CD4-positive, alpha-beta T cell treated with Interleukin-21 for 1 hour (primary cell): ENCODE measurements at regions not wholly inside any gene's neighbourhood (a gene's known extent, or its start where the extent isn't known, plus 50 kb on each side); places are given as distances from the start of the nearest gene placed in this dataset.

Source experiments
- DNase-seq: peaks from one replicate; pipeline ENCODE4 v3.0.0-alpha.2; 2020

- no peak for DNase-seq
Measured at GRCh38 chr22:34943830-34944229, 122.1 kb upstream of the ISX start.

DNA sequence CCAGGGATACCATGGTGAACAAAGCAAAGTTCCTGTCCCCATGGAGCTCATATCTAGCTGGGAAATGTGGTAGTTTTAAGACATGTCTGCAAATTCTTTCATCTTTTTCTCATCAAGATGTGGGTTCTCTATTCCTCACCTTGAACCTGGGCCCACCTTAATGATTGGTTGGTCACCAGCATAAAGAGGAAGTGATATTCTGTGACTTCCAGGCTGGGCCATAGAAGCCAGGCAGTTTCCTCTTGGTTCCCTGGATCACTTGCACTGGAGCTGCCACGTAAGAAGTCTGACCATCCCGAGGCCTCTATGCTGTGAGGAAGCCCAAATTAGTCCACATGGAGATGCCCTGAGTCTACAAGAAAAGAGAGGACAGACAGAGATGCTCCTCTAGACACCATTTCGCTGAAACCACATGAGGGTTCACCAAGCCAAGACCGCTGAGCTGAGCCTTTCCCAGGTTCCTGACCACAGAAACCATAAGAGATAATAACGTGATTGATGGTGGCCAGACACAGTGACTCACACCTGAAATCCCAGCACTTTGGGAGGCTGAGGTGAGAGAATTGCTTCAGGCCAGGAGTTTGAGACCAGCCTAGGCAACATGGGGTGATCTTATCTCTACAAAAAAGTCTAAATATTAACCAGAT lies 119.5 kb upstream of the ISX start:
- no peak for DNase-seq

DNA sequence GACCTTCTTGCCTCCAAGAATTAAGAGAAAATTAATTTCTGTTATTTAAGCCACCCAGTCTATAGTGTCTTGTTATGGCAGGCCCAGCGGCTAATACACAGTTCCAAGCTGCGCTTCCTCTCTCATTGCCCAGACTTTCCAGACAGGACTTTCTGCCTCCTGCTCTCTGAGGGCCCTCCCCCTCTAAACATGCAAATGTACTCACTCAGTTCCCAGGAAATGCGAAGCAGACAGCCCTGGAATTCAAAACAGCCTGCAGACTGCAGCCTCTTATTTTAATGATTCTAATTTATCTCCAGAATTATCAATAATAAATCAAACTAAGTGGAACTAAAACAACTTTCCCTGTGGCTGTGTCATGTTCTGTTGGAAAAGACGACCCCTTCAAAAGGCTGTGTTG lies 115.5 kb upstream of the ISX start:
- DNase-seq = no peak

GRCh38 chr22:34951212-34951611 lies 114.7 kb upstream of the ISX start:
- no peak for DNase-seq

DNA sequence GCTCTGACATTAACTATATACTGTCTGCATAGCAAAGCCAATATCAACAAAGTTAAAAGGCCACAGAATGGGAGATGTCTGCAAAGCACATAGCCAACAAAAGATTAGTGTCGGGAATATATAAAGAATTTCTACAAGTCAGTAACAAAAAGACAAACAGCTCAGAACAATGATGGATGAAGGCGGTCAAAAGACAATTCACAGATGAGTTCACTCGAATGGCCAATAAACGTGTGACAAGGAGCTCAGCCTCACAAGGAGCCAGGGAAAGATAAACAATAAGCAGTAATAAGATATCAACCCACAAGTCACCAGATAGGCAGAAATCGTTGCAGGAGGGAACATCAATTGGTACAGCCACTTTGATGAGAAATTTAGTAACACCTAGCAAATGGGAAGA lies 106.0 kb upstream of the ISX start:
- DNase-seq = no peak

GRCh38 chr22:34966980-34967565 lies 98.9 kb upstream of the ISX start:
- no peak for DNase-seq

DNA sequence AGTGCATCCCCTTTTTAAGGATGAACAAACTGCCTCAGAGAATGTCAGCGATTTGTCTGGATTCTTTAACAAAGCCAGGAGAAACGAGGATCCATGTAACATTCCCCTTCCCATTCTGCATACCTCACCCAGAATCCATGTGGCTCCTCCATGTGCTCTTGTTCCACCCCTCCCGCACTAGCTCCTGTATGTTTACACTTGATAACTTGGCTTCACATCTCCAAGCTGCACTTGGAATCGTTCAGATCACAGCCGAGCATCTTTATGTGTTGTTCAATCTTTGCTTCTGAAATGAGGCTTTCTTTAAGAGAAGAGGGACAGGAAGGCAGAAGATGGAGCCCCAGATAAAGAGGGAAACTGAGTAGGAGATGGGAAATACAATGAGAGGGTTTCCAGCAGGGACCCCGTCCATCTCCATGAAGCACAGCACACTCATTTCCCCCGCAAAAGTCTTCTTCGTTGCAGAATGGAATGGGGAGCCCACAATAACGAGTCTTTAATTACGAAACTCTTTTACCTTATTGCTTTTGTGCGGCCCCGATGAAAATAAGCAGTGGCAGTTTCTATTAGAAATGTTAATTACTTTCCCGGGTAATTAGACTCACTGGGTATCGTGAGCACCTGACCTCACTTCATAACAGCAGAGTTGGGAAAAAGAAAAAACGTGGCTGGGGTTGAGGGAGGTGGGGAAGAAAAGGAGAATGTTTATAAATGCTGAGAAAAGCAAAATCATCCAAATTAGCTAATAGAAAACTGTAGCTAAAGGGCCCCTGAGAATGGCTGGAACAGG lies 96.8 kb upstream of the ISX start:
- DNase-seq = no peak

DNA sequence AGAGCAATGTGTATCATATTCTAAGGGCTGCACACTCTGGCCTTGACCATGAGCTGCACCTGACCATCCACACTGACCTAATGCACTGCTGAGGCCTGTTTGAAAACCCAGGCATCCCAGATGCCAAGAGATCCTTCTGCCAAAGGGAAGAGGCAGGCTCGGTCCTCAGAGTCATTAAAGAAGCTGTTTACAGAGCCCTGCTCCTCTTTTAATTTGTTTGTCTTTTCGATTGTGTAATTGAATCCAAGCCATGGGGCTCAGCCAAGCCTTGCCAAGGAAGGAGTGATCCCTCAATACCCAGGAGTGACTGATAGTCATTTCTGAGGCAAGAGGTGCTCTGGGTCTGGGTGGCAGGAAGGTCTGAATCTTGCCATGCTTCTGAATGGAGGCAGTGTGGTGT lies 94.5 kb upstream of the ISX start:
- DNase-seq = no peak

DNA sequence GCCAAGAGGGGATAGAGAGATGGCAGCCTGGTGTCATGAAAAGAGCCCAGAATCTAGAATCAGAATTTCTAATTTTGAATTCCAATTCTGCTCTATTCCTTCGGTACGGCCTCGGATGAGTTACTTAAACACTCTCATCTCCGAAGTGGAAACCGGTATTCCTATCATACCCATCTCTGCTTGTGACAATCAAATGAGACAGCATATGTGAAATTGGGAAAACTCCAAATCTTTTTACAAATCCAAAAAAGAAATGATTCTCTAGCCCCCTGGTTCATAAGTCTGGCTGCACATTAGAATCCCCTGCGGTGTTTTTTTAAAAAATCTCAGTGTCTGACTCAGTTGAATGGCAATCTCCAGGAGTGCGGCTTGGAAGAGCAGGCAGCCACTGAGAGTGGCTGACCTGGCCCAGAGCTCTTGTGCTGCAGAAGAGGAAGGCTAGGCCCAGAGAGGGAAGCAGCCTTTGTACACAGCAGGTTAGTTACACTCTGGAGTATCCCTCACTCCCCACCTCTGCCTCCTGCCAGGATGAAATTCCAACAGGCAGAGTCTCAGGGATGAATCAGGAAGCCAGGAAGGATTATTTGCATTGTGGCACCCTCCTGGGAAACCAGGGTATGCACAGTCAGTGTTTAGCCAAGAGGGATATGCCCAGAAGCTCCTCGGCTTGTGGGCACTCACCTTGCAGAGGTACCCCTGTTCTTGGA lies 93.6 kb upstream of the ISX start:
- DNase-seq = no peak

- no peak for DNase-seq
Measured at GRCh38 chr22:34973016-34973415, 92.9 kb upstream of the ISX start.

- DNase-seq = no peak
Measured at GRCh38 chr22:34973926-34974325, 92.0 kb upstream of the ISX start.

DNA sequence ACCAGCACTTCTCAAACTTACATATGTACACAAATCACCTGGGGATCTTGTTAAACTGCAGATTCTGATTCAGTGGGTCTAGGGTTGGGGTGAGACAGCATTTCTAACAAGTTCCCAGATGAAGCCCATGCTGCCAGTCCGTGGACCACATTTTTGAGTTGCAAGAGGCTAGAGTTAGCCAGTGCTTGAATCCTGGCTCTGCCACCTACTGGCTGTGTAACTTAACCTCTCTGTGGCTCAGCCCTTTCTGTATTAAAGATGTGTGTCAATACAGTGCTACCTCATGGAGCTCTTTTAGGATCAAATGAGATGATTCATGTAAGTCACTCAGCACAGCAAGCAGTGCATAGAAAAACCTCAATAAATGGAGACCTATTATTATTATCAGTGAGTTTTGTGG lies 90.2 kb upstream of the ISX start:
- DNase-seq = no peak

GRCh38 chr22:34976474-34976873 lies 89.5 kb upstream of the ISX start:
- no peak for DNase-seq

- no peak for DNase-seq
Measured at GRCh38 chr22:34976886-34977285, 89.1 kb upstream of the ISX start.

DNA sequence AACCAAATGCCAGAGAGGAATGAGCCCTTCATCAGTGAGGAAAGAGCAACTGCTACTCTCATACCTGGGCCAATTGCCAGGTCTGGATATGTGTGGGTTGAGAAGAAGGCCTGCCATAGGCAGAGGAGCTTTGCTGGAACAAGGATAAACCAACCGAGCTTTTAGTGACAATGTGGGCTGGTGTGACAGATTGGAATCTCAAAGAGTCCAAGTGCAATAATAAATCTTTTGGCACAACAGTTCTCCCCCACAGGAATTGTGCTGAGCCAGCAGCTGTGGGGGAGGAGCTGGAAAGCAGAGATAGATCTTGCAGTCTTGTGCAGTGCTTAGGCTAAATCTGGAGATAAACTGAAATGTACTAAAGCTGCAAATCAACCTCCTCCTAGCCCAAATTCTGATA lies 79.4 kb upstream of the ISX start:
- no peak for DNase-seq

DNA sequence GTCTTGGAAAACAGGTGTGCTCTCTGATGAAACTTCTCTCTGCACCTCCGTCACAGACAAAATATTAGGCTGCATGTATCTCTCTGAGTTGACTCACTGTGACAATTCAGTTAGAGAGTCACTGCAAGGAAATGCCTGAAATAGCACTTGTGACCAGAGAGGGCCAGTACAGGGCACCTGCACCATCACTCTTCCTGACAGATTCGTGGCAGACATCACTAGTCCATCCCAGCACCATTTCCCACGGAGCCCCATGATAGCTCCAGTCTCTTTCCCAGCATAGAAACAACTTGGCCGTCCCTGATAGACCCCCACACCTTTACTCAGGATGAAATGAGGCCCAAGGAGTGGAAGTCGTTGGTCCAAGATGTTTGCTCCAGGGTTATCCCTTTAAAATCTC lies 73.3 kb upstream of the ISX start:
- DNase-seq = no peak

DNA sequence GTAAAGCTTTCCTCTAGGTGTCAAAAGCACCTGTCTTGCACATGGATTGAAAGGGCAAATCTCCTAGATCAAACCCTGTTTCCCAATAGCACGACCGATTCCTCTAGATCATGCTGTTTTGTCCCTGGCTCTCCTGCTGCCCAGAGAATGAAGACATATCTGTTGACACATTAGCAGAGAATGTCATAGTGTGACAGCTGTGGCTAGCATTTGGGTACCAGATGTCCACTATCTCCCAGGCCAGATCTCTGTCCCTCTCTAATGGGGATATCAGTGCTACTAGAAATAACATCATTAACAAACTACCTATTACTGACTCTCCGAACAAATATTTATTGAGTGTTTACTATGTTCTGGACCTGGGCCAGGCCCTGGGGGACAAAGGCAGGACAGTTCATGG lies 72.4 kb upstream of the ISX start:
- no peak for DNase-seq

DNA sequence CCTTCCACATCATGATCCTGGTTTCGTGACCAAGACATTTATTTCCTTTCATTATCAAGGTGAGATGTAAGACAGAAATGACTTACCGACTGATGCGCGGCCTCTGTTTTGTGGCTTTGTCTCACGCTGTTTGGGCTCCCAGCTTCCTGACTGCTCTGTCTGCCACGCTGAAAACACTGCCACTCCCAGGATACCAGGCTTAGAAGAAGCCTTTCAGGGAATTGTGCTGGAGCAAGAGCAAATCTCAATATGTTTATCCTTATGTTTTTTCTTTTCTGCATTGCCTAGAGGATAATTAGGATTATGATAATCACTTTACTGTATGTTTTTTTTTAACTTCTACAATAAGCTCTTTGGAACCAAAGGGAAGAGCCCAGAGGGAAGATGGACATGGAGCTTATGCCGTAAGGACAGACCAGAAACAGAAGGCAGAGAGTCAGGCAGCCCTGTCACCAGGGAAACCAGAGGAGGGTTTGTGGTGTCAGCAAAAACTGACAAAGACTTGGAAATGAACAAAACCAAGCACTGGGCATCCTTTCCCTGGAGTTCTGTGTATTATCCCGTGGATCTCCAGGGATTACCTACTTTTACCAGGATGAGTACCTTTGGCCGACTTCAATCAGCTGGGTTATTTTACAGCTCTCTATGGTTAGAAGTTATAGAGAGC lies 68.2 kb upstream of the ISX start:
- DNase-seq = no peak

DNA sequence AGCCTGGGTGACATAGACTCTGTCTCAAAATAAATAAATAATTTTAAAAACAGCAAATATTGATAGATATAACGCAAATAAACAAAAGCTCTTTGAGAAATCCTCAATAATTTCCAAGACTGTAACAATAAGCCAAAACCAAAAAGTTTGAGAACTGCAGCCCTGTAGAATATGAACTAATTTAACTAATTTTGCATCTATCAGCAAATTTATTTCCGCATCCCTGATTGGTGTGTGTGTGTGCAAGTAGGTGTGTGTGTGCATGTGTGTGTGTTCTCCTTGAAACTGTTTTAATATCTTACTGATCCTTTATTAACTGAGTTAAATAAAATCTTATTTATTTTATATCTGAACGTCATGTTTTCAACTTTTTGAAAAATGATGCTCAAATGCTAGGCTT lies 67.0 kb upstream of the ISX start:
- DNase-seq = no peak

GRCh38 chr22:35008213-35008612 lies 57.7 kb upstream of the ISX start:
- no peak for DNase-seq

DNA sequence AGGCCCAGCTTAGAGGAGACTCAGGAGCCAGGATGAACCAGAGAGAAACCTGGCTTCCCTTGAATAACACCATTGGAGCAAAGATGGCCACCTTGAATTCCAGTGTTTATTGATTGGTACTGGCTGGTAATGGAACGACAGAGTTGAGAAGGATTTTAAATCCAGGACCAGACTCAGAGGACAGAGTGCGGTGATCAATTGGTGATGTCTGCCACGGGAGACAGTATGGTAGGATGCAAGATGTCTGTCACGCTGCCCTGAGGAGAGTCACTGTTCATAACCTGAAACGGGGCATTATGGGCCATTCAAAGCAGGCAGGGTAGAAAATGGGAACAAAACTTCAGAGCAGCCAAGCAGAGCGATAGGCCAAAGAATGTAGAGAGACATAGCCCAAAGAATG lies 55.4 kb upstream of the ISX start:
- DNase-seq = no peak

GRCh38 chr22:35014812-35015211 lies 51.1 kb upstream of the ISX start:
- no peak for DNase-seq
